Vagina (tissue), 2 donors: ENCODE measurements at regions not wholly inside any gene's neighbourhood (a gene's known extent, or its start where the extent isn't known, plus 50 kb on each side); places are given as distances from the start of the nearest gene placed in this dataset.

Source experiments
- DNase-seq, 2 donors: peaks; one replicate each; pipeline ENCODE4 v3.0.0-alpha.2; 2017; ENCODE audit errors: extremely low spot score in 2 of 2
- H3K27ac ChIP-seq: fragments of 200-600 bp; sonication (generic); one replicate; pipeline ENCODE4 v1.5.1; 2019
- H3K27me3 ChIP-seq: fragments of 200-600 bp; sonication (generic); one replicate; pipeline ENCODE4 v1.5.1; 2019
- H3K36me3 ChIP-seq, 2 donors: fragments of 200-600 bp; sonication (generic); one replicate each; pipeline ENCODE4 v1.5.1; 2017 to 2019
- H3K4me1 ChIP-seq: fragments of 200-600 bp; sonication (generic); one replicate; pipeline ENCODE4 v1.5.1; 2019
- H3K4me3 ChIP-seq, 2 donors: fragments of 200-600 bp; sonication (generic); 1 replicate in 1 of 2; 2 replicates in 1 of 2; pipeline ENCODE4 v1.5.1; 2016 to 2019
- H3K9me3 ChIP-seq: fragments of 200-600 bp; sonication (generic); one replicate; pipeline ENCODE4 v1.5.1; 2019
- CTCF ChIP-seq, 3 experiments: fragments of 450-650 bp in 2 of 3; fragments of 200-600 bp in 1 of 3; sonication (generic) in 1 of 3; IDR thresholded peaks; one replicate each; pipeline ENCODE4 v1.5.1; 2017 to 2019; ENCODE audit warnings: antibody characterized with exemption in 3 of 3, mild to moderate bottlenecking in 2 of 3, moderate library complexity in 2 of 3
- POLR2A ChIP-seq, 2 donors: fragments of 450-650 bp; IDR thresholded peaks; one replicate each; pipeline ENCODE4 v1.6.1; 2017; ENCODE audit warnings: antibody characterized with exemption in 2 of 2, mild to moderate bottlenecking in 2 of 2, moderate library complexity in 2 of 2
- POLR2AphosphoS5 ChIP-seq, 2 donors: sonication (generic); formaldehyde crosslinking; IDR thresholded peaks; one replicate each; pipeline ENCODE4 v1.9.0; 2017; ENCODE audit warnings: antibody characterized with exemption in 2 of 2, mild to moderate bottlenecking in 2 of 2, low read depth in 1 of 2; ENCODE audit not compliant: insufficient read depth in 1 of 2
- intact Hi-C: fragments of 100-400 bp; cut with DNase I; formaldehyde crosslinking; loops from one replicate; pipeline ENCODE4 v1.15.1; 2023

- no peaks in the 10 kb centered on the region for H3K27me3 ChIP-seq
- no peak overlapping the region for H3K27ac ChIP-seq
- TF ChIP-seq CTCF (IDR thresholded peaks at IDR 0.05) (no peak), POLR2AphosphoS5 (IDR thresholded peaks at IDR 0.05; ENCODE audit: insufficient read depth in 1 of 2, low read depth in 1 of 2) (no peak), POLR2A (IDR thresholded peaks at IDR 0.05) (no peak)
- DNase-seq: no peak
- no peaks in the 10 kb centered on the region for H3K36me3 ChIP-seq
- H3K9me3 ChIP-seq: no peaks in the 10 kb centered on the region
- H3K4me1 ChIP-seq: peaks cover 28% of the 10 kb centered on the region
- intact Hi-C loops: no loop called here
- H3K4me3 ChIP-seq: no peak overlapping the region
Measured at GRCh38 chr4:38563707-38564495, 100.1 kb upstream of the KLF3 start.

- intact Hi-C loops: no loop called here
- Histone ChIP-seq H3K4me3 (no peak overlapping the region), H3K36me3 (no peaks in the 10 kb centered on the region), H3K27ac (no peak overlapping the region), H3K27me3 (no peaks in the 10 kb centered on the region), H3K4me1 (peaks cover 28% of the 10 kb centered on the region), H3K9me3 (no peaks in the 10 kb centered on the region)
- no peak for DNase-seq
- no peak for TF ChIP-seq CTCF (IDR thresholded peaks at IDR 0.05)
- peak in 1 of 2 donors; percentile 64 for TF ChIP-seq POLR2AphosphoS5 (IDR thresholded peaks at IDR 0.05; ENCODE audit: insufficient read depth in 1 of 2, low read depth in 1 of 2)
Measured at GRCh38 chr4:38565271-38566199, 98.5 kb upstream of the KLF3 start.

GRCh38 chr4:38566806-38567398 lies 97.1 kb upstream of the KLF3 start:
- peaks cover 28% of the 10 kb centered on the region for H3K4me1 ChIP-seq

GRCh38 chr4:38567457-38567856 lies 96.5 kb upstream of the KLF3 start:
- DNase-seq: no peak
- intact Hi-C loops: no loop called here
- no peak for TF ChIP-seq CTCF (IDR thresholded peaks at IDR 0.05)
- TF ChIP-seq POLR2AphosphoS5 (IDR thresholded peaks at IDR 0.05; ENCODE audit: insufficient read depth in 1 of 2, low read depth in 1 of 2): no peak
- no peak for TF ChIP-seq POLR2A (IDR thresholded peaks at IDR 0.05)
- Histone ChIP-seq H3K27me3 (no peaks in the 10 kb centered on the region), H3K9me3 (no peaks in the 10 kb centered on the region), H3K4me3 (no peak overlapping the region), H3K4me1 (peaks cover 23% of the 10 kb centered on the region), H3K27ac (no peak overlapping the region), H3K36me3 (no peaks in the 10 kb centered on the region)

More at GRCh38 chr4:38566806-38567398, 97.1 kb upstream of the KLF3 start:
- no peaks in the 10 kb centered on the region for H3K36me3 ChIP-seq
- intact Hi-C loops: no loop called here
- TF ChIP-seq POLR2AphosphoS5 (IDR thresholded peaks at IDR 0.05; ENCODE audit: insufficient read depth in 1 of 2, low read depth in 1 of 2) (no peak), CTCF (IDR thresholded peaks at IDR 0.05) (no peak), POLR2A (IDR thresholded peaks at IDR 0.05) (no peak)
- H3K9me3 ChIP-seq: no peaks in the 10 kb centered on the region
- no peaks in the 10 kb centered on the region for H3K27me3 ChIP-seq
- H3K4me3 ChIP-seq: no peak overlapping the region
- no peak overlapping the region for H3K27ac ChIP-seq
- DNase-seq: no peak
